ENCODE measurements at regions not wholly inside any gene's neighbourhood (a gene's known extent, or its start where the extent isn't known, plus 50 kb on each side); places are given as distances from the start of the nearest gene placed in this dataset.

DNA sequence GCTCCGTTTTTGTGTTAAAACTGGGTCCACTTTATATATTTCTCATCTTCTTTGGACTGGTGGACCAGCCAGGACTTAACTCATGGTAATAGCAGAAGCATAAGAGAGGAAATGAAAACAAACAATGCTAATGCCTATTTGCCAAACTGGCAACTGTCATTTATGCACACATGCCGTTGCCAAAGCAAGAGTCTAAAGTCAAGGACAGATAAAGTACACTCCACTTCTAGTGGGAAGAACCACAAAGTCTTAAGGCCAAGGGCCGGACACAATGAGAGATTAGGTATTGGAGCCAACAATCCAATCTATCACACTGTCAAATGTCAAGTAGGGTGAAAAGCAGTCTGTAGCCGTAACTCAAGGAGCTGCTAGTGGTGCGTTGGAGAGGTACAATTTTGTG is 157.7 kb downstream of the LYPLAL1 start:
- TF ChIP-seq, protein P1, sequence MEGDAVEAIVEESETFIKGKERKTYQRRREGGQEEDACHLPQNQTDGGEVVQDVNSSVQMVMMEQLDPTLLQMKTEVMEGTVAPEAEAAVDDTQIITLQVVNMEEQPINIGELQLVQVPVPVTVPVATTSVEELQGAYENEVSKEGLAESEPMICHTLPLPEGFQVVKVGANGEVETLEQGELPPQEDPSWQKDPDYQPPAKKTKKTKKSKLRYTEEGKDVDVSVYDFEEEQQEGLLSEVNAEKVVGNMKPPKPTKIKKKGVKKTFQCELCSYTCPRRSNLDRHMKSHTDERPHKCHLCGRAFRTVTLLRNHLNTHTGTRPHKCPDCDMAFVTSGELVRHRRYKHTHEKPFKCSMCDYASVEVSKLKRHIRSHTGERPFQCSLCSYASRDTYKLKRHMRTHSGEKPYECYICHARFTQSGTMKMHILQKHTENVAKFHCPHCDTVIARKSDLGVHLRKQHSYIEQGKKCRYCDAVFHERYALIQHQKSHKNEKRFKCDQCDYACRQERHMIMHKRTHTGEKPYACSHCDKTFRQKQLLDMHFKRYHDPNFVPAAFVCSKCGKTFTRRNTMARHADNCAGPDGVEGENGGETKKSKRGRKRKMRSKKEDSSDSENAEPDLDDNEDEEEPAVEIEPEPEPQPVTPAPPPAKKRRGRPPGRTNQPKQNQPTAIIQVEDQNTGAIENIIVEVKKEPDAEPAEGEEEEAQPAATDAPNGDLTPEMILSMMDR (IDR thresholded peaks at IDR 0.05; ENCODE audit: insufficient read depth, low read length, poor library complexity, severe bottlenecking): no peak
- TF ChIP-seq EZH2phosphoT487 (conservative IDR thresholded peaks at IDR 0.05; ENCODE audit: low read length): no peak
